Stomach (tissue), 8 donors: ENCODE measurements at regions not wholly inside any gene's neighbourhood (a gene's known extent, or its start where the extent isn't known, plus 50 kb on each side); places are given as distances from the start of the nearest gene placed in this dataset.

Source experiments
- DNase-seq, 2 donors: peaks; one replicate each; pipeline versions ENCODE4 v3.0.0 to v3.0.0-alpha.2; 2013 to 2019
- H3K27ac ChIP-seq, 5 donors: fragments of 200-600 bp in 4 of 5; sonication (generic) in 4 of 5; one replicate each; pipeline ENCODE4 v1.5.1; 2013 to 2019; ENCODE audit warnings: mild to moderate bottlenecking in 1 of 5, moderate library complexity in 1 of 5
- H3K27me3 ChIP-seq, 3 donors: fragments of 200-600 bp; sonication (generic); one replicate each; pipeline ENCODE4 v1.5.1; 2017 to 2019; ENCODE audit warnings: mixed run types in 1 of 3
- H3K36me3 ChIP-seq, 4 donors: fragments of 200-600 bp; sonication (generic); 1 replicate in 3 of 4; 2 replicates in 1 of 4; pipeline ENCODE4 v1.5.1; 2016 to 2019
- H3K4me1 ChIP-seq, 4 donors: fragments of 200-600 bp; sonication (generic); one replicate each; pipeline ENCODE4 v1.5.1; 2016 to 2019
- H3K4me3 ChIP-seq, 4 donors: fragments of 200-600 bp; sonication (generic) in 3 of 4; one replicate each; pipeline ENCODE4 v1.5.1; 2016 to 2019; ENCODE audit warnings: mild to moderate bottlenecking in 1 of 4
- H3K9me3 ChIP-seq, 4 donors: fragments of 200-600 bp; sonication (generic); one replicate each; pipeline ENCODE4 v1.5.1; 2016 to 2019
- EP300 ChIP-seq: sonication (generic); formaldehyde crosslinking; IDR thresholded peaks from one replicate; pipeline ENCODE4 v1.6.1; 2017; ENCODE audit warnings: antibody characterized with exemption
- POLR2A ChIP-seq, 4 donors: fragments of 450-650 bp; IDR thresholded peaks; one replicate each; pipeline ENCODE4 v1.6.1; 2016; ENCODE audit warnings: antibody characterized with exemption in 4 of 4, control low read depth in 2 of 4, mild to moderate bottlenecking in 1 of 4, moderate library complexity in 1 of 4
- POLR2AphosphoS5 ChIP-seq, 3 donors: sonication (generic); formaldehyde crosslinking; IDR thresholded peaks; one replicate each; pipeline ENCODE4 v1.6.1; 2016; ENCODE audit warnings: antibody characterized with exemption in 3 of 3
- WGBS, 5 donors: extraction: QIAGEN DNeasy Blood & Tissue Kit in 3 of 5; methylation state at CpG; one replicate each; pipeline versions ENCODE4 v1.1.5 to v1.1.7; 2013 to 2018; 5-methylcytosine and 5-hydroxymethylcytosine counted together
- intact Hi-C: fragments of 100-400 bp; cut with DNase I; formaldehyde crosslinking; loops from one replicate; pipeline ENCODE4 v1.15.1; 2023; ENCODE audit warnings: low total_unique reads
- TF ChIP-seq, protein P1 (sequence below), 7 experiments: fragments of 450-650 bp in 4 of 7; fragments of 200-600 bp in 3 of 7; sonication (generic) in 3 of 7; IDR thresholded peaks; one replicate each; pipeline ENCODE4 v1.5.1; 2016 to 2019; ENCODE audit warnings: antibody characterized with exemption in 7 of 7, control low read depth in 2 of 7, mild to moderate bottlenecking in 1 of 7
- donor health status: healthy with polysubstance abuse.
- donor health status: Bipolar disorder and iron deficiency.
- donor health status: healthy.

DNA sequence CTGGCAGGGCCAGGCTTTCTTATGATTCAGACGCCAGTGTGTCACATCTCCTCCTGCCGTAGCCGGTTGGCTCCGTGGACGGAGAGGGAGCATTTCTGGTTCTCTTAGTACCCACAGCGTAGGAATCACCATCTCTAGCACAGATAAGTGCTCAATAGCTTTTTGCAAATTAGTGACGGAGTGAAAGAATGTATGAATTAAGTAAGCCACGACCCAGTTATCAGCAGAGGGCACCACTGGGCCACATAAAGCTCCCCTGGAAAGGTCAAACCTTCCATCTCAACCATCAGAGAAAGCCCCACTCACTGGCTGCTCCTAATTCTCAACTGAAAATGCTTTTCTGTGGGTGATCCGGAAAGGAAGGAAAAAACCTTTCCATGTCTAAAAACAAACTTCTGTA lies 317.0 kb upstream of the ADCY2 start:
- 22 to 31% (median 26%) methylated on average over 8 to 9 of the region's 9 CpGs for WGBS, 5 donors
- H3K9me3 ChIP-seq, result no peaks in the 10 kb centered on the region
- intact Hi-C loops, result no loop called here

DNA sequence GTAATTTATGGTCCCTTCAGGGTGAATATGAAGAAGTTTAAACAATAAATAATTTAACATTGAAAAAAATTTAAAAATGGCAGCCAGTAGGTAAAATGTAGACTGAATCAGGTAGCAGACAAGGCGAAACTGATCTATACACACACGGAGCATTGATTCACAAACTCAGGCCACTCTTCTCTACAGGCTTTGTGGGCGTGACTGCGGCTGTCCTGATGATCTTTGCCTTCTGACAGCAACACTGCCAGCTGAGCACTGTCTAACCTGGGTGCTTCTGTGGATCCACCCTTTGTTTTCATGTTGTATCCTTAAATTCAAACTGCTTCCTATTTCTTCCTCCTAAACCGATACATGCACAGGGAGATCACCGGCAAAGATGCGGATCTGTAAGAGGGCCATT lies 315.4 kb upstream of the ADCY2 start:
- Histone ChIP-seq H3K36me3 (no peaks in the 10 kb centered on the region), H3K27me3 (no peaks in the 10 kb centered on the region), H3K27ac (no peak overlapping the region), H3K4me3 (no peak overlapping the region), H3K4me1 (peaks cover 0 to 7% (median 0%) of the 10 kb centered on the region in 4 donors), H3K9me3 (no peaks in the 10 kb centered on the region)
- intact Hi-C loops, result no loop called here
- DNase-seq, result no peak
- WGBS, 5 donors, result 90 to 97% (median 94%) methylated on average over 7 of the region's 7 CpGs
- no peak for TF ChIP-seq EP300
- no peak for TF ChIP-seq POLR2AphosphoS5 (IDR thresholded peaks at IDR 0.05)
- TF ChIP-seq, protein P1, sequence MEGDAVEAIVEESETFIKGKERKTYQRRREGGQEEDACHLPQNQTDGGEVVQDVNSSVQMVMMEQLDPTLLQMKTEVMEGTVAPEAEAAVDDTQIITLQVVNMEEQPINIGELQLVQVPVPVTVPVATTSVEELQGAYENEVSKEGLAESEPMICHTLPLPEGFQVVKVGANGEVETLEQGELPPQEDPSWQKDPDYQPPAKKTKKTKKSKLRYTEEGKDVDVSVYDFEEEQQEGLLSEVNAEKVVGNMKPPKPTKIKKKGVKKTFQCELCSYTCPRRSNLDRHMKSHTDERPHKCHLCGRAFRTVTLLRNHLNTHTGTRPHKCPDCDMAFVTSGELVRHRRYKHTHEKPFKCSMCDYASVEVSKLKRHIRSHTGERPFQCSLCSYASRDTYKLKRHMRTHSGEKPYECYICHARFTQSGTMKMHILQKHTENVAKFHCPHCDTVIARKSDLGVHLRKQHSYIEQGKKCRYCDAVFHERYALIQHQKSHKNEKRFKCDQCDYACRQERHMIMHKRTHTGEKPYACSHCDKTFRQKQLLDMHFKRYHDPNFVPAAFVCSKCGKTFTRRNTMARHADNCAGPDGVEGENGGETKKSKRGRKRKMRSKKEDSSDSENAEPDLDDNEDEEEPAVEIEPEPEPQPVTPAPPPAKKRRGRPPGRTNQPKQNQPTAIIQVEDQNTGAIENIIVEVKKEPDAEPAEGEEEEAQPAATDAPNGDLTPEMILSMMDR (IDR thresholded peaks at IDR 0.05), result no peak
- no peak for TF ChIP-seq POLR2A (IDR thresholded peaks at IDR 0.05)

More for the DNA sequence above, 317.0 kb upstream of the ADCY2 start:
- no peak for TF ChIP-seq POLR2A (IDR thresholded peaks at IDR 0.05)
- TF ChIP-seq POLR2AphosphoS5 (IDR thresholded peaks at IDR 0.05), result no peak
- TF ChIP-seq, protein P1 (IDR thresholded peaks at IDR 0.05), result no peak
- no peak for TF ChIP-seq EP300
- Histone ChIP-seq H3K36me3 (no peaks in the 10 kb centered on the region), H3K27me3 (no peaks in the 10 kb centered on the region), H3K27ac (no peak overlapping the region), H3K4me3 (no peak overlapping the region), H3K4me1 (peaks cover 0 to 7% (median 0%) of the 10 kb centered on the region in 4 donors)
- peak in 1 of 2 donors; percentile 61 for DNase-seq

DNA sequence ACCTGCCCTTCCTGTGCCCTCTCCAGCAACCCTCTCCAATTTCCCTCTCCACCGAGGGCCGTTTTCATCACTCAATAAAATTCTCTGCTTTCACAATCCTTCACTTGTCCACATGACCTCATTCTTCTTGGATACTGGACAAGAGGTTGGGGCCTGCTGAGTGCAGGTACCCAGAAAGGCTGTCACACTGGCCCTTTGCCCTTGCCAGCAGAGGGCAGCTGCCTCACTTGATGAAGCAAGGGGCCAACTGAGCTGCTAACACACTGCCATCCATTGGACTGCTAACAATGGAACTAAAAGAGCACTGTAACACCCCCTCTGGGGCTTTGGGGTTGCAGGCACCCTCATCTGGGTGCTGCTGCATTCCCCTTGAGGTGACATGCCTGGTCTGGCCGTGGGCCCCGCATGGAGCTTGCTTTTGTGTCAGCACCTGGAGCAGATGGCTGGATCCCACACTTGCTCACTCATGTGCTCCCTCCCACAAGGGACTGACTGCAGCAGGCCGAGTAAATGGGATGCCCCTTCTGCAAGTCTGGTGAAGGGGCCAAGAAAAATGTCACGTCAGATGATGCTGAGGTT lies 308.1 kb upstream of the ADCY2 start:
- Histone ChIP-seq H3K27me3 (no peaks in the 10 kb centered on the region), H3K4me1 (no peaks in the 10 kb centered on the region), H3K9me3 (no peaks in the 10 kb centered on the region), H3K4me3 (no peak overlapping the region), H3K27ac (no peak overlapping the region), H3K36me3 (no peaks in the 10 kb centered on the region)
- no peak for DNase-seq
- 59 to 92% (median 73%) methylated on average over 4 to 6 of the region's 6 CpGs for WGBS, 5 donors
- no peak for TF ChIP-seq POLR2A (IDR thresholded peaks at IDR 0.05)
- no peak for TF ChIP-seq POLR2AphosphoS5 (IDR thresholded peaks at IDR 0.05)
- no peak for TF ChIP-seq EP300
- TF ChIP-seq, protein P1 (IDR thresholded peaks at IDR 0.05), result no peak
- intact Hi-C loops, result no loop called here

DNA sequence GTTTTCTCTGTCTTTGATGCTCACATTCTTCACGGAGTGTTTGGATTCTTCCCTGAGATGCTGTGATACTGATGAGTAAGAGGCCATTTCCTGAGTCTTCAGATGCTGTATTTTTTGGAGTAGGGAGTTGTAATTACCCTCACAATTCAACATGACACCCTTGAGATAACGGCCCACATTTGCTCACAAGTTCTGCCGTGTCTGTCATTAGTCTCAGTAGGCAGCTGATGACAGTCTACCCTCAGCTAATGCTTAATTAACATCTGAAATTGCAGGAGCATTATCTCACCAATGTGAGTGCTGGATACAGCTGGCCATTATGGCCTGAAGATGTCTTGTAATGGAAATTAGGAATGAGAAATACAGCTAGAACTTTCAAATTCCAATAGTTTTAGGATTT lies 307.1 kb upstream of the ADCY2 start:
- WGBS, 5 donors, result 38 to 65% (median 54%) methylated on average over 3 of the region's 3 CpGs
- Histone ChIP-seq H3K36me3 (no peaks in the 10 kb centered on the region), H3K27me3 (no peaks in the 10 kb centered on the region), H3K4me1 (no peaks in the 10 kb centered on the region), H3K4me3 (no peak overlapping the region), H3K27ac (no peak overlapping the region), H3K9me3 (no peaks in the 10 kb centered on the region)
- TF ChIP-seq EP300, result no peak
- TF ChIP-seq, protein P1 (IDR thresholded peaks at IDR 0.05), result no peak
- no peak for TF ChIP-seq POLR2AphosphoS5 (IDR thresholded peaks at IDR 0.05)
- TF ChIP-seq POLR2A (IDR thresholded peaks at IDR 0.05), result no peak
- intact Hi-C loops, result no loop called here
- no peak for DNase-seq
